ENCODE measurements at regions not wholly inside any gene's neighbourhood (a gene's known extent, or its start where the extent isn't known, plus 50 kb on each side); places are given as distances from the start of the nearest gene placed in this dataset.

GRCh38 chr9:27844797-27845196 lies 271.5 kb upstream of the C9orf72 start:
- TF ChIP-seq, protein P1, sequence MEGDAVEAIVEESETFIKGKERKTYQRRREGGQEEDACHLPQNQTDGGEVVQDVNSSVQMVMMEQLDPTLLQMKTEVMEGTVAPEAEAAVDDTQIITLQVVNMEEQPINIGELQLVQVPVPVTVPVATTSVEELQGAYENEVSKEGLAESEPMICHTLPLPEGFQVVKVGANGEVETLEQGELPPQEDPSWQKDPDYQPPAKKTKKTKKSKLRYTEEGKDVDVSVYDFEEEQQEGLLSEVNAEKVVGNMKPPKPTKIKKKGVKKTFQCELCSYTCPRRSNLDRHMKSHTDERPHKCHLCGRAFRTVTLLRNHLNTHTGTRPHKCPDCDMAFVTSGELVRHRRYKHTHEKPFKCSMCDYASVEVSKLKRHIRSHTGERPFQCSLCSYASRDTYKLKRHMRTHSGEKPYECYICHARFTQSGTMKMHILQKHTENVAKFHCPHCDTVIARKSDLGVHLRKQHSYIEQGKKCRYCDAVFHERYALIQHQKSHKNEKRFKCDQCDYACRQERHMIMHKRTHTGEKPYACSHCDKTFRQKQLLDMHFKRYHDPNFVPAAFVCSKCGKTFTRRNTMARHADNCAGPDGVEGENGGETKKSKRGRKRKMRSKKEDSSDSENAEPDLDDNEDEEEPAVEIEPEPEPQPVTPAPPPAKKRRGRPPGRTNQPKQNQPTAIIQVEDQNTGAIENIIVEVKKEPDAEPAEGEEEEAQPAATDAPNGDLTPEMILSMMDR (IDR thresholded peaks at IDR 0.05) = no peak
- TF ChIP-seq POLR2AphosphoS5 (IDR thresholded peaks at IDR 0.05; ENCODE audit: low read depth, low read length) (no peak), TCF7L2 (IDR thresholded peaks at IDR 0.05; ENCODE audit: low read depth, low read length) (no peak)
